GM10266 (cell line): ENCODE measurements at regions not wholly inside any gene's neighbourhood (a gene's known extent, or its start where the extent isn't known, plus 50 kb on each side); places are given as distances from the start of the nearest gene placed in this dataset.
"Not testable (repeated sequence)": the region's sequence is repeated elsewhere in the genome, so short reads cannot be mapped to it uniquely, and the experiment has no call there.

Experiments
- DNase-seq: peaks from one replicate; pipeline ENCODE4 v3.0.0; 2012; ENCODE audit errors: extremely low spot score
- CTCF ChIP-seq: IDR thresholded peaks from 2 replicates; pipeline ENCODE4 v1.5.1; 2012; ENCODE audit warnings: mild to moderate bottlenecking, low read depth; ENCODE audit not compliant: control insufficient read depth, insufficient read depth; ENCODE audit errors: missing control alignments

DNA sequence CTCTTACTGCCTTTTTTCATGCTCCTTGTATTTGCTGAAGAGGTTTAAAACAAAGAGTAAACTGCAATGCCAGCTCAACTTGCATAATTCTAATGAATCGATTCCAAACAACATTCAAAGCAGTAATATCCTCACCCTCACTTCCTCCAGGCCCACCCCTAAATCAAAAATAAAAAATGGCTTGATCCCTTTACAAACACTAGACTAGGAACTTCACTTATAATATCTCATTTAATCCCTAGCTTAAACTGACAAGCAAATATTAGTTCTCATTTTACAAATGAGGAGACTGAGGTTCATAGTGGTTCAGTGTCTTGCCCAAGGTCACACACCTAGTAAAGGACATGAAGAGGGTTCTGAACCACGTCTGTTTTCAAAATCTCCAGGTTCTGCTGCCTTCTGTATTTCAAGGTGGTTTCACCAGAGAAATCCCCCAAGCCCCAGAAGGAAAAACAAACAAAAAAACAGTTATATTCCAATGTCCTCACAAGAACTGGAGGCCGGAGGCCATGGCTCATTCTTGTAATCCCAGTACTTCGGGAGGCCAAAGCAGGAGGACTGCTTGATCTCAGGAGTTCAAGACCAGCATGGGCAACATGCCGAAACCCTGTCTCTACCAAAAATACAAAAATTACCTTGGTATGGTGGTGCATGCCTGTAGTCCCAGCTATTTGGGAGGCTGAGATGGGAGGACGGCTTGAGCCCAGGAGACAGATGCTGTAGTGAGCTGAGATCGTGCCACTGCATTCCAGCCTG is 80.3 kb upstream of the GRIN2A start:
- no peak for TF ChIP-seq CTCF
- no peak for DNase-seq

DNA sequence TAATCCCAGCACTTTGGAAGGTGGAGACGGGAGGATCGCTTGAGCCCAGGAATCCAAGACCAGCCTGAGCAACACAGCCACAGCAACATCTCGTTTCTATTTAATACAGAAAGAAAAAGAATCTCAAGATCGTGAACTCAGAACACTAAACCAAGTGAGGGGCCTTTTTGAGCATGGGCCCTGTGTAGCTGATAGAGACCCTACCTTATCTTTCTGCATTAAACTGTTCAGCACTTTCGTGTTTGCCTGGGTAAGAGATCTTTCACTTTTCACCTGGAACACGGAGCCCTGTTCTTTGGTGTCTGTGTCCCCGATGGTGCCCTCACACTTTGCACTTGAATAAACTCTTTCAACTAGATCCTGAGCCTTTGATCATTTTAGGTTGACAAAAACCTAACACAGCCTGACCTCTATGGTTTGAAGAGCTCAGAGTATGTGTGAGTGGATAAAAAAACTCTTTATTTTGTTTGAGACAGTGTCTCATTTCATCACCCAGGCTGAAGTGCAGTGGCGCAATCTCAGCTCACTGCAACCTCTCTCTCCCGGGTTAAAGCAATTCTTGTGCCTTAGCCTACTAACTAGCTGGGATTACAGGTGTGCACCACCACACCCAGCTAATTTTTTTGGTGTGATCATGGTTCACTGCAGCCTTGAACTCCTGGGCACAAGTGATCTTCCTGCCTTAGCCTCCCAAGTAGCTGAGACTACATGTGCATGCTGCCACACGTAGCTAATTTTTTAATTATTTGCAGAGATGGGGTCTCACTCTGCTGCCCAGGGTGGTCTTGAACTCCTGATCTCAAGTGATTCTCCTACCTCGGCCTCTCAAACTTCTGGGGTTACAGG is 83.8 kb upstream of the GRIN2A start:
- no peak for TF ChIP-seq CTCF

DNA sequence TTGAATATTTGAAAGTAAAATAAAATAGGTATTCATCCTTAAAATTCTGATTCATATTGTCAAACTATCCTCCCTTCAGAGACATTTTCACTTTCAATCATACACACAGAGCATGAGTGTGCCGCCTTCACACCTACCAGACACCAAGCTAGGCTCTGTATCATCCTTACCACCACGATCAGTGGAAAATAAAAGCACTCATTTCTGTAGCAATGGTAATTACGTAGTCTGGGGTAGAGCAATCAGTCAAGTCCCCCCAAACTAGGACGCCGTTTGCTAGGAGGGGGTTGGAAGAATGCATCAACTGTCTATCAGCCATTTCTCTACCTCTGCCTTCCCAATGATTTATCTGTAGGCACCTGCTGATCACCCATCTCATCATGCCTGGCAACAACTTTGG is 84.6 kb upstream of the GRIN2A start:
- no peak for TF ChIP-seq CTCF
- peak; percentile 48 for DNase-seq

More for the DNA sequence above, 83.8 kb upstream of the GRIN2A start:
- DNase-seq, result no peak

GRCh38 chr16:10269632-10270031 is 87.4 kb upstream of the GRIN2A start:
- TF ChIP-seq CTCF, result no peak
- DNase-seq, result no peak

- not testable (repeated sequence) for DNase-seq
Observed at GRCh38 chr16:10272250-10272854, 90.1 kb upstream of the GRIN2A start.

DNA sequence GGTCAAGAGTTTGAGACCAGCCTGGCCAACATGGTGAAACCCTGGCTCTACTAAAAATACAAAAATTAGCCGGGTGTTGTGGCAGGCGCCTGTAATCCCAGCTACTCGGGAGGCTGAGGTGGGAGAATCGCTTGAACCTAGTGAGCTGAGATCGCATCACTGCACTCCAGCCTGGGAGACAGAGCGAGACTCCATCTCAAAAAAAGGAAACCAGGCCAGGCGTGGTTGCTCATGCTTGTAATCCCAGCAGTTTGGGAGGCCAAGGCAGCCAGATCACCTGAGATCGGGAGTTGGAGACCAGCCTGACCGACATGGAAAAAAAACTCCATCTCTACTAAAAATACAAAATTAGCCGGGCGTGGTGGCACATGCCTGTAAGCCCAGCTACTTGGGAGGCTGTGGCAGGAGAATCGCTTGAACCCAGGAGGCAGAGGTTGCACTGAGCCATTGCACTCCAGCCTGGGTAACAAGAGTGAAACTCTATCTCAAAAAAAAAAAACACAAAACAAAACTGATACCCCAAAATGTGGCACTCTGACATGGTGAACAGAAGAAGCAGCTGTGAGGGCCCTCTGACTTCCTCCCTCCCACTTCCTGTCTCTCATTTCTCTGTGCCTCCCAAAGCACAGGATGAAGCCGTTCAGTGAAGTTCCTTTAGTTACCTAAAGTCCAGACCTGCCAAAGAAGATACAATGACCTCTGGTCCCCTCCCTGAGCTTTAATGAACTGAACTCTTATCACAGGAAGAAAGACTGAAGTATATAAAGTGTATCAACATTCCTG is 93.2 kb upstream of the GRIN2A start:
- not testable (repeated sequence) for DNase-seq

DNA sequence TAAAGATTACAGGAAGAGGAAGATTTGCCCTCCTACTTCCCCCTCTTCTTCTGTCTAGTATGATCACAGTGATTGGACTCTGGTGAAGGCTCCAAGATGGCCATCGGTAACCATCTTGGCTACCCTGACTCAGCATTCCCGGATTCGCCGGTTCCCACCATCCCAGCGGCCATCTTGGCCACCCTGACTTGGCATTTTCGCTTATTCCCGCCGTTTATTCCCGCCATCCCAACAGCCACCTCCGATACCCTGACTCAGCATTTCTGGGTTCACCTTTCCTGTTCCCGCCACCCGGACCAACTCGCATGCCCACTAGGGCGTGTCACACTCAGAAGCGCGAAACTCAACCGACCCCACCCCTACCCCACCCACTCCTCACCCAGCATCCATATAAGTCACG is 95.4 kb upstream of the GRIN2A start:
- no peak for DNase-seq
- TF ChIP-seq CTCF, result no peak
